ENCODE measurements at regions not wholly inside any gene's neighbourhood (a gene's known extent, or its start where the extent isn't known, plus 50 kb on each side); places are given as distances from the start of the nearest gene placed in this dataset.

- no peak for TF ChIP-seq POLR2A (IDR thresholded peaks at IDR 0.05)
- TF ChIP-seq CTCF (IDR thresholded peaks at IDR 0.05 in 4 of 5, conservative IDR thresholded peaks at IDR 0.05 in 1 of 5): no peak
- Histone ChIP-seq H3K4me1 (no peaks in the 10 kb centered on the region), H3K27ac (no peak overlapping the region), H3K4me3 (no peak overlapping the region), H3K9me3 (no peaks in the 10 kb centered on the region), H3K36me3 (no peaks in the 10 kb centered on the region), H3K27me3 (no peaks in the 10 kb centered on the region)
- intact Hi-C loops (cut with DNase I; ENCODE audit: low total_unique reads) (no loop called here), in situ Hi-C loops (cut with MboI; ENCODE audit: low sequenced_read_pairs in 4 of 4) (no loop called here)
- ATAC-seq: no peak
- DNase-seq: no peak
These were observed 389.1 kb downstream of the IRS2 start for GRCh38 chr13:109397285-109397684.

- intact Hi-C loops (cut with DNase I; ENCODE audit: low total_unique reads): no loop called here
- H3K4me3 ChIP-seq: no peak overlapping the region
- no peaks in the 10 kb centered on the region for H3K4me1 ChIP-seq
- in situ Hi-C loops (cut with MboI; ENCODE audit: low sequenced_read_pairs in 4 of 4): no loop called here
- H3K36me3 ChIP-seq: no peaks in the 10 kb centered on the region
- ATAC-seq (no peak), DNase-seq (no peak)
- no peak overlapping the region for H3K27ac ChIP-seq
- H3K27me3 ChIP-seq: no peaks in the 10 kb centered on the region
- TF ChIP-seq CTCF (IDR thresholded peaks at IDR 0.05 in 4 of 5, conservative IDR thresholded peaks at IDR 0.05 in 1 of 5) (no peak), POLR2A (IDR thresholded peaks at IDR 0.05) (no peak)
- H3K9me3 ChIP-seq: no peaks in the 10 kb centered on the region
These were observed 390.1 kb downstream of the IRS2 start for GRCh38 chr13:109396266-109396665.

- in situ Hi-C loops (cut with MboI; ENCODE audit: low sequenced_read_pairs in 4 of 4): no loop called here
- ATAC-seq (no peak), DNase-seq (no peak)
- TF ChIP-seq CTCF (IDR thresholded peaks at IDR 0.05 in 4 of 5, conservative IDR thresholded peaks at IDR 0.05 in 1 of 5) (no peak), POLR2A (IDR thresholded peaks at IDR 0.05) (no peak)
- H3K27me3 ChIP-seq: no peaks in the 10 kb centered on the region
- no peak overlapping the region for H3K4me3 ChIP-seq
- H3K4me1 ChIP-seq: no peaks in the 10 kb centered on the region
- intact Hi-C loops (cut with DNase I; ENCODE audit: low total_unique reads): no loop called here
- no peaks in the 10 kb centered on the region for H3K9me3 ChIP-seq
- H3K36me3 ChIP-seq: no peaks in the 10 kb centered on the region
- H3K27ac ChIP-seq: no peak overlapping the region
These were observed 391.4 kb downstream of the IRS2 start for GRCh38 chr13:109395014-109395413.

- ATAC-seq (no peak), DNase-seq (no peak)
- in situ Hi-C loops (cut with MboI; ENCODE audit: low sequenced_read_pairs in 4 of 4) (no loop called here), intact Hi-C loops (cut with DNase I; ENCODE audit: low total_unique reads) (no loop called here)
- Histone ChIP-seq H3K9me3 (no peaks in the 10 kb centered on the region), H3K27ac (no peak overlapping the region), H3K4me1 (no peaks in the 10 kb centered on the region), H3K4me3 (no peak overlapping the region), H3K36me3 (no peaks in the 10 kb centered on the region), H3K27me3 (no peaks in the 10 kb centered on the region)
- TF ChIP-seq CTCF (IDR thresholded peaks at IDR 0.05 in 4 of 5, conservative IDR thresholded peaks at IDR 0.05 in 1 of 5) (no peak), POLR2A (IDR thresholded peaks at IDR 0.05) (no peak)
These were observed 391.9 kb downstream of the IRS2 start for GRCh38 chr13:109394311-109394988.

- Histone ChIP-seq H3K36me3 (no peaks in the 10 kb centered on the region), H3K4me3 (no peak overlapping the region), H3K4me1 (no peaks in the 10 kb centered on the region), H3K27ac (no peak overlapping the region), H3K27me3 (no peaks in the 10 kb centered on the region), H3K9me3 (no peaks in the 10 kb centered on the region)
- DNase-seq (no peak), ATAC-seq (no peak)
- in situ Hi-C loops (cut with MboI; ENCODE audit: low sequenced_read_pairs in 4 of 4): no loop called here
- intact Hi-C loops (cut with DNase I; ENCODE audit: low total_unique reads): no loop called here
- TF ChIP-seq CTCF (IDR thresholded peaks at IDR 0.05 in 4 of 5, conservative IDR thresholded peaks at IDR 0.05 in 1 of 5) (no peak), POLR2A (IDR thresholded peaks at IDR 0.05) (no peak)
These were observed 393.3 kb downstream of the IRS2 start for GRCh38 chr13:109393045-109393444.

Data from gastrocnemius medialis (tissue), 4 donors.